H1 (cell line): ENCODE measurements at regions not wholly inside any gene's neighbourhood (a gene's known extent, or its start where the extent isn't known, plus 50 kb on each side); places are given as distances from the start of the nearest gene placed in this dataset.

Experiments
- CTCF ChIA-PET: fragments of 300-600 bp; sonication (Branson Sonifier 250); formaldehyde crosslinking; loops from one replicate; lab custom pipeline; 2021; ENCODE audit not compliant: partially characterized antibody; lab: Charles Lee
- POLR2A ChIA-PET: fragments of 300-600 bp; sonication (Branson Sonifier 250); formaldehyde crosslinking; loops from one replicate; lab custom pipeline; 2021; ENCODE audit warnings: inconsistent platforms; ENCODE audit not compliant: partially characterized antibody; lab: Charles Lee
- DNase-seq, 2 experiments: peaks; one replicate each; pipeline versions ENCODE4 v3.0.0 to v3.0.0-alpha.2; 2010 to 2022; ENCODE audit warnings: low spot score in 2 of 2, low read depth in 1 of 2, mixed read lengths in 1 of 2
- FAIRE-seq: peaks from 2 replicates; lab custom pipeline; 2011; peaks lifted over from hg19 to GRCh38; lab: Jason Lieb, UNC
- H2AFZ ChIP-seq: 2 replicates; pipeline ENCODE4 v1.8.1; 2012; ENCODE audit warnings: low read length, inconsistent platforms
- H2AK5ac ChIP-seq: 2 replicates; pipeline ENCODE4 v1.6.1; 2013; ENCODE audit warnings: low read depth, low read length
- H2BK120ac ChIP-seq: replicated peaks from 2 replicates; pipeline ENCODE3; 2013; ENCODE audit warnings: low read depth, low read length, inconsistent platforms
- H2BK12ac ChIP-seq: 2 replicates; pipeline ENCODE4 v1.6.1; 2013; ENCODE audit warnings: low read depth, low read length
- H2BK15ac ChIP-seq: 2 replicates; pipeline ENCODE4 v1.6.1; 2013; ENCODE audit warnings: low read length
- H2BK20ac ChIP-seq: 2 replicates; pipeline ENCODE4 v1.6.1; 2013; ENCODE audit warnings: low read length
- H2BK5ac ChIP-seq: 2 replicates; pipeline ENCODE4 v1.6.1; 2013; ENCODE audit warnings: low read depth, low read length
- H3K14ac ChIP-seq: 2 replicates; pipeline ENCODE4 v1.6.1; 2013; ENCODE audit warnings: inconsistent platforms; ENCODE audit not compliant: insufficient read length
- H3K18ac ChIP-seq: 2 replicates; pipeline ENCODE4 v1.6.1; 2013; ENCODE audit warnings: low read length; ENCODE audit errors: extremely low read depth
- H3K23ac ChIP-seq: 2 replicates; pipeline ENCODE4 v1.6.1; 2013; ENCODE audit warnings: inconsistent platforms; ENCODE audit not compliant: insufficient read length
- H3K23me2 ChIP-seq: 2 replicates; pipeline ENCODE4 v1.6.1; 2013; ENCODE audit warnings: low read depth, low read length
- H3K27ac ChIP-seq: 2 replicates; pipeline ENCODE4 v1.6.1; 2011; ENCODE audit warnings: low read depth, low read length, inconsistent platforms
- H3K27me3 ChIP-seq, 4 experiments: replicated peaks in 1 of 4; 1 replicate in 1 of 4; 2 replicates in 3 of 4; pipeline versions ENCODE4 v1.6.1 to v1.8.1; 2011 to 2013; ENCODE audit warnings: low read length in 3 of 4, mild to moderate bottlenecking in 3 of 4, inconsistent platforms in 2 of 4, mixed read lengths in 2 of 4, moderate library complexity in 1 of 4; ENCODE audit not compliant: control insufficient read depth in 3 of 4, insufficient read depth in 3 of 4; ENCODE audit errors: extremely low read depth in 1 of 4
- H3K36me3 ChIP-seq, 4 experiments: 2 replicates each; pipeline versions ENCODE4 v1.6.1 to v1.8.1; 2011 to 2013; ENCODE audit warnings: mild to moderate bottlenecking in 4 of 4, low read length in 3 of 4, moderate library complexity in 2 of 4, control low read depth in 1 of 4, inconsistent platforms in 1 of 4; ENCODE audit not compliant: insufficient read depth in 4 of 4, control insufficient read depth in 2 of 4
- H3K4ac ChIP-seq: replicated peaks from 2 replicates; pipeline ENCODE3; 2013; ENCODE audit warnings: low read length, low read depth, mixed read lengths, inconsistent platforms; ENCODE audit not compliant: insufficient read length
- H3K4me1 ChIP-seq, 4 experiments: replicated peaks in 1 of 4; 1 replicate in 1 of 4; 2 replicates in 3 of 4; pipeline versions ENCODE4 v1.6.1 to v1.8.1; 2011 to 2013; ENCODE audit warnings: low read length in 3 of 4, inconsistent platforms in 2 of 4, mixed read lengths in 1 of 4; ENCODE audit not compliant: insufficient read depth in 4 of 4, control insufficient read depth in 3 of 4
- H3K4me2 ChIP-seq, 2 experiments: 2 replicates each; pipeline versions ENCODE4 v1.6.1 to v1.8.1; 2011 to 2013; ENCODE audit warnings: low read depth in 2 of 2, low read length in 2 of 2, control low read depth in 1 of 2, inconsistent platforms in 1 of 2, mild to moderate bottlenecking in 1 of 2; ENCODE audit not compliant: insufficient read depth in 1 of 2
- H3K4me3 ChIP-seq, 4 experiments: fragments of 200-600, 300-600 bp in 1 of 4; sonication (generic), shearing (Covaris generic), sonication (Bioruptor Twin) in 1 of 4; 2 replicates each; pipeline versions ENCODE4 v1.5.1 to v1.8.1; 2011 to 2016; ENCODE audit warnings: low read length in 4 of 4, low read depth in 3 of 4, control low read depth in 2 of 4, inconsistent platforms in 2 of 4, mild to moderate bottlenecking in 2 of 4, mixed read lengths in 1 of 4, moderate library complexity in 1 of 4; ENCODE audit not compliant: insufficient read depth in 2 of 4; ENCODE audit errors: extremely low read depth in 1 of 4
- H3K56ac ChIP-seq: replicated peaks from 2 replicates; pipeline ENCODE3; 2013; ENCODE audit warnings: low read depth, mild to moderate bottlenecking, mixed read lengths, low read length, inconsistent platforms; ENCODE audit not compliant: insufficient read length
- H3K79me1 ChIP-seq: 2 replicates; pipeline ENCODE4 v1.6.1; 2013; ENCODE audit warnings: low read depth, low read length, control low read depth
- H3K79me2 ChIP-seq, 2 experiments: 2 replicates each; pipeline versions ENCODE4 v1.6.1 to v1.8.1; 2012 to 2013; ENCODE audit warnings: low read length in 2 of 2, mild to moderate bottlenecking in 2 of 2, inconsistent platforms in 1 of 2; ENCODE audit not compliant: insufficient read depth in 2 of 2, control insufficient read depth in 1 of 2
- H3K9ac ChIP-seq, 4 experiments: replicated peaks in 1 of 4; 1 replicate in 1 of 4; 2 replicates in 3 of 4; pipeline versions ENCODE4 v1.6.1 to v1.8.1; 2011 to 2013; ENCODE audit warnings: low read depth in 3 of 4, low read length in 3 of 4, control low read depth in 2 of 4, mild to moderate bottlenecking in 2 of 4, moderate library complexity in 2 of 4, inconsistent platforms in 1 of 4; ENCODE audit errors: extremely low read depth in 1 of 4
- H3K9me3 ChIP-seq, 2 experiments: 2 replicates each; pipeline versions ENCODE4 v1.6.1 to v1.8.1; 2012 to 2013; ENCODE audit warnings: mild to moderate bottlenecking in 2 of 2, moderate library complexity in 2 of 2, control low read depth in 1 of 2, inconsistent platforms in 1 of 2, low read depth in 1 of 2, low read length in 1 of 2, mixed read lengths in 1 of 2; ENCODE audit not compliant: insufficient read depth in 2 of 2
- H4K20me1 ChIP-seq, 2 experiments: replicated peaks in 1 of 2; 2 replicates each; pipeline versions ENCODE3 to v1.8.1; 2011 to 2013; ENCODE audit warnings: inconsistent platforms in 2 of 2, low read length in 2 of 2, mild to moderate bottlenecking in 1 of 2; ENCODE audit not compliant: insufficient read depth in 2 of 2, control insufficient read depth in 1 of 2
- H4K5ac ChIP-seq: 2 replicates; pipeline ENCODE4 v1.6.1; 2013; ENCODE audit warnings: low read length, low read depth, mixed read lengths, inconsistent platforms; ENCODE audit not compliant: insufficient read length
- H4K8ac ChIP-seq: 2 replicates; pipeline ENCODE4 v1.8.0; 2013; ENCODE audit warnings: mild to moderate bottlenecking, moderate library complexity, low read length, inconsistent platforms; ENCODE audit not compliant: insufficient read depth; ENCODE audit errors: extremely low read depth
- H4K91ac ChIP-seq: replicated peaks from 2 replicates; pipeline ENCODE3; 2013; ENCODE audit warnings: low read length, mixed read lengths, inconsistent platforms; ENCODE audit not compliant: insufficient read length
- EGR1 ChIP-seq: IDR thresholded peaks from 2 replicates; pipeline ENCODE4 v1.6.1; 2011; ENCODE audit warnings: low read depth, low read length, borderline replicate concordance
- PHF8 ChIP-seq: fragments of 200-600 bp; sonication (generic); conservative IDR thresholded peaks from 2 replicates; pipeline ENCODE4 v1.7.1; 2012; ENCODE audit warnings: low read depth, mild to moderate bottlenecking, inconsistent platforms, low read length, moderate library complexity
- SAP30 ChIP-seq: fragments of 300-600 bp; sonication (generic); IDR thresholded peaks from 2 replicates; pipeline ENCODE4 v1.7.1; 2012; ENCODE audit warnings: low read length, moderate library complexity, mild to moderate bottlenecking, inconsistent platforms; ENCODE audit not compliant: insufficient read depth, insufficient replicate concordance
- TAF1 ChIP-seq: IDR thresholded peaks from 2 replicates; pipeline ENCODE4 v1.6.1; 2011; ENCODE audit warnings: mild to moderate bottlenecking, low read depth, low read length
- WGBS, 2 experiments: shearing (Covaris generic) in 1 of 2; methylation state at CpG; one replicate each; pipeline versions ENCODE4 v1.1.6 to v1.1.7; 2013 to 2015; ENCODE audit warnings: low lambda C conversion rate in 2 of 2, mixed read lengths in 2 of 2, inconsistent platforms in 1 of 2, low coverage in 1 of 2, missing lambda C conversion rate in 1 of 2; ENCODE audit not compliant: insufficient replicate concordance in 2 of 2, insufficient coverage in 1 of 2, insufficient read length in 1 of 2; ENCODE audit errors: extremely low coverage in 1 of 2, missing lambda C conversion rate in 1 of 2; 5-methylcytosine and 5-hydroxymethylcytosine counted together
- TF ChIP-seq, protein P1 (sequence below): IDR thresholded peaks from 2 replicates; pipeline ENCODE4 v1.6.1; 2011; ENCODE audit warnings: low read depth, mild to moderate bottlenecking, low read length; ENCODE audit not compliant: insufficient read depth

DNA sequence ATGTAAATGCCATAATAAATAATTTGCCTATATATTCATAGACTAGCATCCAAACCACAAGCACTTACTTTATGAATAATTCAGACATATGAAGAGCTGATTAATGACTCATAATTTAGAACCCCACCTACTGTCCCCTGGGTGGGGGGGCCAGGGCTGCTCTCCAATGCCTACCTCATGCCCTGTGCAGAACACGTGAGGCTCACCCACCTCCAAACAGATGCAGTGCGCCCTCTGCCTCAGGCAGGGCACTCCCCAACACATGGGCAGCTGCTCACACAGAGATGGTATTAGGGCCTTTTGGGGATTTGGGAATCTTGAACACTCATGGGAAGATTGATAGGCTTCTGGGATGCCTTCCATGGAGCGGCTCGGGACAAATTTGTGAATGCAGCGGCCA, 75.1 kb upstream of the INSIG1 start:
- no peak overlapping the region for H2AK5ac ChIP-seq
- no peaks in the 10 kb centered on the region for H4K20me1 ChIP-seq
- H3K4me1 ChIP-seq: peaks cover 0 to 20% (median 10%) of the 10 kb centered on the region in 4 experiments; a peak in 6 of 7 replicates
- no peak overlapping the region for H3K9ac ChIP-seq
- peaks cover 0 to 7% (median 3%) of the 10 kb centered on the region in 4 experiments; a peak in 4 of 7 replicates for H3K27me3 ChIP-seq
- no peak overlapping the region for H3K18ac ChIP-seq
- H3K4me3 ChIP-seq: no peak overlapping the region
- no peak overlapping the region for H3K23ac ChIP-seq
- H4K91ac ChIP-seq: no peak overlapping the region
- TF ChIP-seq PHF8 (no peak), EGR1 (no peak), TAF1 (no peak), SAP30 (no peak)
- TF ChIP-seq, protein P1, sequence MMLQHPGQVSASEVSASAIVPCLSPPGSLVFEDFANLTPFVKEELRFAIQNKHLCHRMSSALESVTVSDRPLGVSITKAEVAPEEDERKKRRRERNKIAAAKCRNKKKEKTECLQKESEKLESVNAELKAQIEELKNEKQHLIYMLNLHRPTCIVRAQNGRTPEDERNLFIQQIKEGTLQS: no peak
- ChIA-PET CTCF (no interaction called here), POLR2A (no interaction called here)
- no peaks in the 10 kb centered on the region for H3K9me3 ChIP-seq
- no peak overlapping the region for H2BK15ac ChIP-seq
- no peak overlapping the region for H2BK5ac ChIP-seq
- WGBS, 2 experiments: 98% methylated on average over 4 of the region's 5 CpGs; no CpG with 5 or more reads in 1 of the 2 experiments
- DNase-seq: no peak
- no peak overlapping the region for H2AFZ ChIP-seq
- no peaks in the 10 kb centered on the region for H3K79me1 ChIP-seq
- no peak overlapping the region for H2BK12ac ChIP-seq
- no peak overlapping the region for H3K27ac ChIP-seq
- H3K23me2 ChIP-seq: no peaks in the 10 kb centered on the region
- no peak overlapping the region for H3K4ac ChIP-seq
- no peak for FAIRE-seq
- H3K79me2 ChIP-seq: no peaks in the 10 kb centered on the region
- H3K36me3 ChIP-seq: no peaks in the 10 kb centered on the region
- no peak overlapping the region for H3K14ac ChIP-seq
- no peak overlapping the region for H2BK20ac ChIP-seq
- no peak overlapping the region for H3K4me2 ChIP-seq
- no peak overlapping the region for H4K8ac ChIP-seq
- no peak overlapping the region for H4K5ac ChIP-seq
- H3K56ac ChIP-seq: no peak overlapping the region
- H2BK120ac ChIP-seq: no peak overlapping the region
